ENCODE measurements at regions not wholly inside any gene's neighbourhood (a gene's known extent, or its start where the extent isn't known, plus 50 kb on each side); places are given as distances from the start of the nearest gene placed in this dataset.

- no peaks in the 10 kb centered on the region for H3K4me1 ChIP-seq
- Mint-ChIP-seq H3K9me3 (no peaks in the 10 kb centered on the region), H3K27ac (no peak overlapping the region), H3K36me3 (no peaks in the 10 kb centered on the region), H3K27me3 (ENCODE audit: insufficient read depth, low read depth) (peaks cover 14% of the 10 kb centered on the region), H3K4me1 (peaks cover 13% of the 10 kb centered on the region), H3K4me3 (no peak overlapping the region)
- H3K9ac ChIP-seq, result no peak overlapping the region
- no peaks in the 10 kb centered on the region for H3K36me3 ChIP-seq
- no peaks in the 10 kb centered on the region for H3K27me3 ChIP-seq
- no peak overlapping the region for H2AFZ ChIP-seq (replicated peaks)
- no peak overlapping the region for H3K27ac ChIP-seq
- H3K9me3 ChIP-seq (ENCODE audit: low read depth), result no peaks in the 10 kb centered on the region
- H3F3A ChIP-seq (ENCODE audit: low read depth), result no peaks in the 10 kb centered on the region
- no peaks in the 10 kb centered on the region for H3K79me2 ChIP-seq (ENCODE audit: low read depth)
- no peak overlapping the region for H3K4me2 ChIP-seq
- no peak for TF ChIP-seq CTCF (IDR thresholded peaks at IDR 0.05)
- TF ChIP-seq EZH2phosphoT487 (IDR thresholded peaks at IDR 0.05), result no peak
- TF ChIP-seq EZH2 (IDR thresholded peaks at IDR 0.05), result no peak
- no peaks in the 10 kb centered on the region for H4K20me1 ChIP-seq (ENCODE audit: low read depth)
- no peak overlapping the region for H3K4me3 ChIP-seq
- DNase-seq (ENCODE audit: low spot score), result no peak
These were observed 54.8 kb downstream of the NOG start for GRCh38 chr17:56648321-56648720.

- H3K27me3 ChIP-seq, result no peaks in the 10 kb centered on the region
- Mint-ChIP-seq H3K4me3 (no peak overlapping the region), H3K4me1 (peaks cover 15% of the 10 kb centered on the region), H3K27ac (no peak overlapping the region), H3K9me3 (no peaks in the 10 kb centered on the region), H3K27me3 (ENCODE audit: insufficient read depth, low read depth) (peaks cover 12% of the 10 kb centered on the region), H3K36me3 (no peaks in the 10 kb centered on the region)
- H3K4me3 ChIP-seq, result no peak overlapping the region
- TF ChIP-seq EZH2phosphoT487 (IDR thresholded peaks at IDR 0.05), result no peak
- no peak for TF ChIP-seq CTCF (IDR thresholded peaks at IDR 0.05)
- TF ChIP-seq EZH2 (IDR thresholded peaks at IDR 0.05), result no peak
- no peaks in the 10 kb centered on the region for H3K79me2 ChIP-seq (ENCODE audit: low read depth)
- DNase-seq (ENCODE audit: low spot score), result no peak
- no peak overlapping the region for H2AFZ ChIP-seq (replicated peaks)
- H3K27ac ChIP-seq, result no peak overlapping the region
- no peak overlapping the region for H3K9ac ChIP-seq
- peaks cover 4% of the 10 kb centered on the region for H3F3A ChIP-seq (ENCODE audit: low read depth)
- no peak overlapping the region for H3K4me2 ChIP-seq
- H4K20me1 ChIP-seq (ENCODE audit: low read depth), result no peaks in the 10 kb centered on the region
- H3K9me3 ChIP-seq (ENCODE audit: low read depth), result no peaks in the 10 kb centered on the region
- H3K4me1 ChIP-seq, result no peaks in the 10 kb centered on the region
- no peaks in the 10 kb centered on the region for H3K36me3 ChIP-seq
These were observed 55.3 kb downstream of the NOG start for GRCh38 chr17:56648806-56649205.

- TF ChIP-seq EZH2 (IDR thresholded peaks at IDR 0.05) (no peak), EZH2phosphoT487 (IDR thresholded peaks at IDR 0.05) (no peak), CTCF (IDR thresholded peaks at IDR 0.05) (no peak)
- H3K79me2 ChIP-seq (ENCODE audit: low read depth), result no peaks in the 10 kb centered on the region
- H3K27me3 ChIP-seq, result no peaks in the 10 kb centered on the region
- no peak overlapping the region for H2AFZ ChIP-seq (replicated peaks)
- H3K9me3 Mint-ChIP-seq, result no peaks in the 10 kb centered on the region
- H3K36me3 Mint-ChIP-seq, result no peaks in the 10 kb centered on the region
- H3K9ac ChIP-seq, result no peak overlapping the region
- no peak for DNase-seq (ENCODE audit: low spot score)
- no peak overlapping the region for H3K4me3 Mint-ChIP-seq
- no peaks in the 10 kb centered on the region for H3K36me3 ChIP-seq
- no peaks in the 10 kb centered on the region for H3K9me3 ChIP-seq (ENCODE audit: low read depth)
- H4K20me1 ChIP-seq (ENCODE audit: low read depth), result no peaks in the 10 kb centered on the region
- no peak overlapping the region for H3K27ac ChIP-seq
- H3K27ac Mint-ChIP-seq, result no peak overlapping the region
- no peaks in the 10 kb centered on the region for H3K4me1 ChIP-seq
- peaks cover 15% of the 10 kb centered on the region for H3K4me1 Mint-ChIP-seq
- no peak overlapping the region for H3K4me2 ChIP-seq
- H3F3A ChIP-seq (ENCODE audit: low read depth), result peaks cover 4% of the 10 kb centered on the region
- H3K27me3 Mint-ChIP-seq (ENCODE audit: insufficient read depth, low read depth), result peaks cover 6% of the 10 kb centered on the region
- H3K4me3 ChIP-seq, result no peak overlapping the region
These were observed 59.1 kb downstream of the NOG start for GRCh38 chr17:56652628-56653027.
